HG02973 (cell line): ENCODE measurements at regions not wholly inside any gene's neighbourhood (a gene's known extent, or its start where the extent isn't known, plus 50 kb on each side); places are given as distances from the start of the nearest gene placed in this dataset.
"Not testable (repeated sequence)": the region's sequence is repeated elsewhere in the genome, so short reads cannot be mapped to it uniquely, and the experiment has no call there.

Source experiments
- ATAC-seq: cut with Tn5 transposase; IDR thresholded peaks from one replicate; pipeline ENCODE4 v1.9.1; 2021; ENCODE audit warnings: moderate library complexity; ENCODE audit not compliant: unreplicated experiment

DNA sequence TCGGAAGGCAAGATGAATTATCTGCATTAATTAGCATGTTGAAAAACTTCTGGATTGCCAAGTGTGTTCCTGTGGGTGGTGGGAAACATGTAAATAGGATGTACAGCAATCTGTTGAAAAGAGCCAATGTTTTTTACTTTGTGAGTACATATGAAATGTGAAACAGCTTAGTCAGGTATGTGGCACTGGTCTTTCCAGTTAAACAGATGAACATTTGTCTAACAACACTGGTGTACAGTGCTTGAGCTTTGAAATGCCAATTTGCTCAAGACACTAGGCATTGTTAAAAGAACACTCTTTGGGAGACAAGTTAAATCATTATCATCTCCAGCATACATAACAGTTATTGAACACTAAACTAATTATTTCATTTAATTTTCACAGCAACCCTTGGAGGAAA, 107.3 kb upstream of the SLC24A2 start:
- ATAC-seq: no peak

DNA sequence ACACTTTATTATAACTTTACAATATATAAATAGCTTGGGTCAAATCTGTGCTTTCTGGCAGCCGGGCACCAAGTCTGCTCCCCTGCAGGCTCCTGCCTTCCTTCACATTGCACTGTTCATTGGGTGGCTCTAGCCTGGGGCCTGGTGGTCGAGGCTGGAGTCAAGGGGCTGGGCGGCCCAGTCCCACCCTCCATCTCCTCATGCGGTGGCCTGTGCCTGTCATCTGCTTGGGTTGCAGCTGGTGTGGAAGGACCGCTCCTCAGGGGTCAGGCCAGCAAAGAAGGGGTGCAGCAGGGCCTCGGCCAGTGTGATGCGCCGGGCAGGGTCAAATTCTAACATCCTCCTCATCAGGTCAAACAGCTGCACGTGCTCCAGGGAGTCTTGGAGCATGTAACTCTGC, 106.7 kb upstream of the SLC24A2 start:
- not testable (repeated sequence) for ATAC-seq

DNA sequence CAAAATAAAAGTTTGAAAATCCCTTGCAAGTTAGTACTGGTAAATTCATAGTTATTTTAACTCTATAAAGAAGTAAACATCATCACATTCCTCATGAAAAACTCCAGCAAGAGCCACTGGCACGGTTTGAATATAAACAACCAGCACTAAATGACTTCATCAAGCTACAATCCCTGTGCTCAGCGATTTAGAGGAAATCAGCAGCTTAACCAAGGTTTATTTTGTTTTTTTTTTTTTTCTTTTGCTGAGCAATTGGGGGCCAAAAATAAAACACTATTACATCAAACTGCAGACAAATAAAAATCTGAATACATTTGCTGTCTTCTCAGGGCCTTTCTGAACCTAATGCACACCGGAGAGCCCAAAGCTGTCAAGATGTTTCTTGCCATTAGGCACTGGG, 106.2 kb upstream of the SLC24A2 start:
- no peak for ATAC-seq

DNA sequence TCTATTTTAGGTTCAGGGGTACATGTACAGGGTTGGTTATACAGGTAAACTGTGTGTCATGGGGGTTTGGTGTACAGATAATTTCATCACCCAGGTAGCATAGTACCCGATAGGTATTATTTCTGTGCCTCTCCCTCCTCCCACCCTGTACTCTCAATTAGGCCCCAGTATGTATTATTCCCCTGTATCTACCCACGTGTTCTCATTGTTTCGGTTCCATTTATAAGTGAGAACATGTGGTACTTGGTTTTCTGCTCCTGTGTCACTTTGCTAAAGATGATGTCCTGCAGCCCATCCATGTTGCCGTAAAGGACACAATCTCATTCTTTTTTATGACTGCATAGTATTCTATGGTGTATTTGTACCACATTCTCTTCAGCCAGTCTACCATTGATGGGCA, 96.8 kb upstream of the SLC24A2 start:
- ATAC-seq: no peak

DNA sequence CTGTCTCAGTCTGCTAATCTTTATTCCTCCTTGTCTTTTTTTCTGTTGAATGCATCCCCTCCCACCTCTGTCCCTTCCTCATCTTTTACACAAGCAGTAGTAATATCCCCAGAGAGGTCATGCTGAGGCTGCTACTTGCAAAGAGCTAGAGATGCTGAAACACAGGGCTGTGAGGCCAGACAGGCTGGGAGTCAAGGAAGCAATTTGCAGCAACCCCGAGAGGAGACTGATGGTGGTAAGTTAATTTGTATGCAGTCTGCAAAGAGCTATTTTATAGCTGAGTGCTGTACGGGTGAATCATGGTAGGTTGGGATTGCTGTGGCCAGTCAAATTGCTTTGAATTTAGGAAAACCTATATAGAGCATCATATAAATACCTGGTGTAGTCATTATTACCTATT, 90.2 kb upstream of the SLC24A2 start:
- ATAC-seq: no peak

DNA sequence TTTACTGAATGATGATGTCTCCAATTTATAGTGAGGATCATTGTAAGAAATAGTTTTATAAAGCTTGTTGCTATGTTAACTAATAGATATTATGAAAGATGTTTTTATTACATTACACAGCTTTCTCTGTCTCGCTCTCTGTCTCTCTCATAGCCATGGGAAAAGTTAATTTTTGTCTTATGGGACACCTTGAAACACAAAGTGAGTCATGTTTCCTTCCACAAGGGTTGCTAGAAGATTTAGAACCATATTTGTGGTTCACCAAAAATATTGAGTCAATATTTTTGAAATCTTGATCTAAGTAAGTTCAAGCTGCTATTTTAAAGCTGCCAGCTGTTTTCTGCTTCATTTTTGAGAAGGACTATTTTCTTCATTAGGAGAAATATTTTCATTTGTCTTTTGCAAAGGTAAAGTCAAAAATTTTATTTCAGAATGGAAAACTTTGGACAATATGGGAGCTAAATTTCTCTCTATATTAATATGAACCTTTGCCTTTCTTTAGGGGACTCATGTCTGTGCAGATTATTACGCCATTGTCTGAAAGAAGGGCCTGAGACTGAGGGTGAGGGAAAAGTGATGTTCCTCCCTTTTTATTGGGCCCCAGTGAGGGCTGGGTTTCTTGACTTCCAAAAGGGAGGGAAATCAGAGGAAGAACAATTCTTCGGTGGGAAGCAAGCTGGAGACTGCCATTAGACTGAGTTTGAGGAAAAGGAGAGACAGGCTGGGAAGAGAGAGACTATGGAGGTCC, 87.9 kb upstream of the SLC24A2 start:
- no peak for ATAC-seq

DNA sequence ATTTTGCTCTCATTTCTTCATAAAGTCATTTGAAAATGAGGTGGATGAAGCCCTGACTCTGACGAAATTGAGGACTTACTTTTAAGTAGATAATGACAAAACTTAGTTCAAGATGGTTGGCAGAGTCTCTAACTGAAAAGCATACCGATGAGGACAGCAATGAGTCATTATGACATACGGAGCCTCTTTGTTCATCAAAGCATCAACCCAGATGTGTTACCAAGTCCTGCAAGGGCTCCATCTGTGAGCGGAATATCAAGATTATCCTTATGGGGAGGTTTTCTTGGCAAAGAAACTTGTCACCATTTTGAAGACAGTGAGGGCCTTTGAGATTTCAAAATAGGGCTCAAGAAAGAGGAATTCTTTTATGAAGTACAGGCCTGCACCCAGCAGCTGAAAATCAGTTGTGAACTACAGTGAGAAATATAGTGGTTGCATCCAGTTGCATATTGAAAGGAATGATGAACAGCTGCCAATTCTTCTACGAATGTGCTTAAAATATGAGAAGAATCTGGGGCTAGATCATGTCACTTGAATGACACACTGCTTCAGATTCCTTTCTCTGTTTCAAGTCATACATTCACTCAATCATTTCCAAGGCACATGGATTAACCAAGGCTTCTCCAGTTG, 86.6 kb upstream of the SLC24A2 start:
- no peak for ATAC-seq

DNA sequence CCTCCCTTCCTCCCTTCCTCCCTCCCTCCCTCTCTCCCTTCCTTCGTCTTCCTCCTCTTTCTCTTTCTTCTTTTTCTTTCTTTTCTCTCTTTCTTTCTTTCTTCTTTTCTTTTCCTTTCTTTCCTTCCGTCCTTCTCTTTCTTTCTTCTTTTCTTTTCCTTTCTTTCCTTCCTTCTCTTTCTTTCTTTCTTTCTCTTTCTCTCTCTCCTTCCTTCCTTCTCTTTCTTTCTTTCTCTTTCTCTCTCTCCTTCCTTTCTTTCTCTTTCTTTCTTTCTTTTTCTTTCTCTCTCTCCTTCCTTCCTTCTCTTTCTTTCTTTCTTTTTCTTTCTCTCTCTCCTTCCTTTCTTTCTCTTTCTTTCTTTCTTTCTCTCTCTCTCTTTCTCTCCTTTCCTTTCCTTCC, 84.4 kb upstream of the SLC24A2 start:
- ATAC-seq: not testable (repeated sequence)

DNA sequence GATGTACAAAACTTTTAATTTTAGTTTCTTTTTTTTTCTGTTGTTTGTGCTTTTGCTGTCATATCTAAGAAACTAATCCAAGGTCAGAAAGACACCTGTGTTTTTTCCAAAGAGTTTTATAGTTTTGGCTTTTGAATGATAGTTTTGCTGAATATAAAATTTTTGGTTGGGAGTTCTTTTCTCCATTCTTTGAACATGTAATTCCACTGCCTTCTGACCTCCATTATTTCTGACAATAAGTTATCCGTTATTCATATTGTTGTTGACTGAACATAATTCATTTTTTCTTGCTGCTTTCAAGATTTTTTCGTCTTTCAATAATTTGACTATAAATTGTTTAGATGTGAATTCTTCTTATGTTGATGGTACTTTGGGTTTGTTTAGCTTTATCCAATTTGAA, 82.2 kb upstream of the SLC24A2 start:
- no peak for ATAC-seq

DNA sequence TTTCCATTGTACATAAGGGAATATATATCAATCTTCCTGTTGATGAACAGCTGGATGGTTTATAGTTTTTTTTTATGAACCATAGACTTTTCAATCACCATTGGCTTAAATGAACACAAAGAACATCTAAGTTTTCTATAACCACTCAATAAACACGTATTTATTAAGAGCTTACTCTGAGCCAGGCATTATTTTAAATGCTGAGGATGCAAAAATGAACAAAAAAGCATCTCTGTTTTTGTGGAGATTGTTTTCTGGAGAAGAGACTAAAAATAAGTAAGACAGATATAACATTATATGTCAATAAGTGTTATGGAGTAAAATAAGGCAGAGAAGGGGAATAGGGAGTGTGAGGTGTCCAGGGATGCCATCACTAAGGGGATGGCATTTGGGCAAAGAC, 52.1 kb upstream of the SLC24A2 start:
- ATAC-seq: no peak
